NK-92 treated with Interleukin-12 subunit alpha and Interleukin-12 subunit beta, amount 100 ng/mL, for 24 hours (cell line): ENCODE measurements at regions not wholly inside any gene's neighbourhood (a gene's known extent, or its start where the extent isn't known, plus 50 kb on each side); places are given as distances from the start of the nearest gene placed in this dataset.
A peak's percentile ranks its signal among the peaks of the same experiment; 100 is the strongest.

Experiments
- DNase-seq: peaks from one replicate; lab custom pipeline; 2025; lab: John Stamatoyannopoulos, UW

- peak; percentile 34 for DNase-seq
These were observed 56.0 kb upstream of the OR5AK2 start for GRCh38 chr11:56932572-56933220.

- DNase-seq: no peak
These were observed 65.6 kb upstream of the OR5AK2 start for GRCh38 chr11:56923116-56923515.

- no peak for DNase-seq
These were observed 66.3 kb upstream of the OR5AK2 start for GRCh38 chr11:56922421-56922820.

- peak; percentile 31 for DNase-seq
These were observed 70.9 kb upstream of the OR5AK2 start for GRCh38 chr11:56917708-56918400.

GRCh38 chr11:56916587-56916986 is 72.1 kb upstream of the OR5AK2 start:
- DNase-seq: no peak

- no peak for DNase-seq
These were observed 72.6 kb upstream of the OR5AK2 start for GRCh38 chr11:56916162-56916561.

- no peak for DNase-seq
These were observed 77.4 kb upstream of the OR5AK2 start for GRCh38 chr11:56911312-56911711.

- DNase-seq: no peak
These were observed 77.9 kb upstream of the OR5AK2 start for GRCh38 chr11:56910785-56911184.

- DNase-seq: no peak
These were observed 78.5 kb upstream of the OR5AK2 start for GRCh38 chr11:56910046-56910773.

- no peak for DNase-seq
These were observed 79.2 kb upstream of the OR5AK2 start for GRCh38 chr11:56909563-56909962.

GRCh38 chr11:56909080-56909479 is 79.6 kb upstream of the OR5AK2 start:
- DNase-seq: no peak

GRCh38 chr11:56906683-56907148 is 82.0 kb upstream of the OR5AK2 start:
- no peak for DNase-seq

- no peak for DNase-seq
These were observed 82.8 kb upstream of the OR5AK2 start for GRCh38 chr11:56905936-56906335.

- no peak for DNase-seq
These were observed 83.3 kb upstream of the OR5AK2 start for GRCh38 chr11:56905442-56905841.

- no peak for DNase-seq
These were observed 89.9 kb upstream of the OR5AK2 start for GRCh38 chr11:56898856-56899255.

- no peak for DNase-seq
These were observed 98.0 kb upstream of the OR5AK2 start for GRCh38 chr11:56890584-56891305.

GRCh38 chr11:56889986-56890385 is 98.7 kb upstream of the OR5AK2 start:
- no peak for DNase-seq

- DNase-seq: no peak
These were observed 100.8 kb upstream of the OR5AK2 start for GRCh38 chr11:56887940-56888339.

GRCh38 chr11:56886455-56886854 is 102.3 kb upstream of the OR5AK2 start:
- DNase-seq: no peak

GRCh38 chr11:56885854-56886253 is 102.9 kb upstream of the OR5AK2 start:
- DNase-seq: no peak

GRCh38 chr11:56885177-56885576 is 103.5 kb upstream of the OR5AK2 start:
- DNase-seq: no peak

GRCh38 chr11:56883371-56883987 is 105.2 kb upstream of the OR5AK2 start:
- DNase-seq: no peak
